Suppressor macrophage treated with lipopolysaccharide for 4 hours (primary cell): ENCODE measurements at regions not wholly inside any gene's neighbourhood (a gene's known extent, or its start where the extent isn't known, plus 50 kb on each side); places are given as distances from the start of the nearest gene placed in this dataset.
"Not testable (repeated sequence)": the region's sequence is repeated elsewhere in the genome, so short reads cannot be mapped to it uniquely, and the experiment has no call there.

Experiments used
- DNase-seq: peaks from one replicate; pipeline ENCODE4 v3.0.0-alpha.2; 2020

DNA sequence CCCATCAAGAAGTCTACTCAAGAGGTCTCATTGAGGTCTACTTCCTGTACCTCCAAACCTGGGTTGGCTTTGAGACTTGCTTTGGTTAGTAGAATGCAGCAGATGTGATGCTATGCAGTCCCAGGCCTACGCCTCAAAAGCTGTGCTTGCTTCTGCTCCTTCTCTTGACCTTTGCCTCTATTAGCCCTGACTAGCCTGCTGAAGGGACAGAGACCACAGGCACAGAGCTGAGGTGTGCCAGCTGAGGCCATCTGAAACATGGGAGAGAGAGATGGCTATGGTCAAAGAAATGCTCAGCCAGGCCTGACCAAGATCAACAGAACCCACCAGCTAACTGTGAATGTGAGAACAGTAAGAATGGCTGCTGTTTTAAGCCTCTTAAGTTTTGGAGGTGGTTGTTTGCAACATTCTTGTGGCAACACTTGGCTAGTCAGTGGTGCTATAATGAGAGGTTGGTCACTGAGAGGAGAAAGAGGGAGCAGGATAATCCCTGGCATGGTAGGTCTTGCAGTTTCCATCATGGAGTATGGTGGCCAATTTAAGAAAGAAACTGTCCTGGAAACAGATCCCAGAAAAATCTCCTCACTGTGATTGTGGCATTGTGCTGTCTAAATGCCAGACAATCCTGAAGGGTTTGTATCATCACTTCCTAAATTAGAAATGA lies 176.1 kb upstream of the PHYHIPL start:
- DNase-seq, result no peak

DNA sequence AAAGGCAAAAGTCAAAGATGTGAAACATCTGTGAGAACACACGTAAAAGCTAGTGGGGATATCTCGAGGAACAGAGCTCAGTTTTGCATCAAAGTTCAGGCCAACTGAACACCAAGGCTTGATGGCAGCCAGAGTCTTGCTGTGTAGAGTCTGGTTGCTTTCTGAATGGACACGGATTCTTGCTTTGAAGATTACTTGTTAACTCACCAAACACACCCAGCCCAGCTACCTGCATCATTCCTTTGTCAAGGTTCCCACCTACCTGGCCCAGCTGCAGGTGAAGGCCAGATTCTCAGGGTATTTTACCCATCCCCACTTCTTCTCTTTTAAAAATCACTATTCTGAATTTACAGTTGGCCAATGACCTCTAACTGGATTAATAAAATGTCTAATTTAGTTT lies 174.4 kb upstream of the PHYHIPL start:
- no peak for DNase-seq

DNA sequence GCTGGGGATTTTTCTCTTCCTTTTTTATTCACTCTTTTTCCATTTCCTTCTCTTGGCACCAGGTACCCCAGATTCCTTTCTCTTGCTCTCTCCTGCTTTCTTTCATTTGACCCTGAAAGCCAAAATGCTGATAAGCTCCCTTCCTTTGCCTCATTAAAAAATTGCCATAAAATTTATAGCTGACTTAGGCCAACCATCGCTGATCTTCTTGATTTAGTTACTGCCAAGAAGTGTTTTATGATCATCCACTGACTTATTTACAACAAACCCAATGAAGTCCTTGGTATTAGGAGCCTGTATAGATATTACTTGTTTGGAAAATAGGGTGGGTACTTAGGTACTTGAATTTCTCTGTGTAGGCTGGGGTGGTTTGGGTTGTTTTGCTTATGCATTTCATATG lies 173.2 kb upstream of the PHYHIPL start:
- DNase-seq, result no peak

- DNase-seq, result no peak
Measured at GRCh38 chr10:59004392-59004791, 172.1 kb upstream of the PHYHIPL start.

DNA sequence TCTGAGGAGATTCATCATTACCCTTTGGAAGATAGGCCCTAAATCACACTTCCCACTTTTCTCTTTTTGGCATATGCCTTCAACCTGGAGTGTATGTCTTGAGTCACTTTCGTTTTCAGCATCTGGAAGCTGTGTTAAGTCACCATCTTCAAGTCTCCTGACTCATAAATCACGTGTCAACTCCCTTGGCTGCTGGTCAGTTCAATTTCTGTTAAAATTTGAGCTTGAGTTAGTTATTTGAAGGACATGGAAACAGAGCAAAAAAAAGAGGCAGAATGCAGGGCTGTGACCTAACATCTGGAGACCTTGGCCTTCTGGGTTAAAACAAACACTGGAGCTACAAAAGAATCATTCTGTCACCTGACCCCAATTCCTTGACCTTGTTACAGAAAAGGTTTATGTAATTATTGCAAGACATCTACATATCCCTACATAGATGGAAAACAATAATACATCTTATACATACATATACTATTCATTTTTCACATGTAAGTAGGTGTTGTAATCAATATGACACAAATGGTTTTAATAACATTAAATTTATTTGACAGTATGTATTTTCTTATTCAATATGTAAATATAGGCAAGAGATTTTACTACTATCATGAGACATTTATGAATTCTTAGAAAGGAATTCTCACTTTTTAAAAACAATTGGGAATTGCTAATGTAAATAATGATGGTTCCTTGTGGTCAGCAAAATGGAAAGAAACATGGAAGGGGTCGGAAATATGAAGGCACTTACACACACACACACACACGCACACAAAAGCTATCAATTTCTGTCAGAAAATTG lies 169.7 kb upstream of the PHYHIPL start:
- peak; percentile 29 for DNase-seq

GRCh38 chr10:59007307-59008025 lies 169.0 kb upstream of the PHYHIPL start:
- no peak for DNase-seq

DNA sequence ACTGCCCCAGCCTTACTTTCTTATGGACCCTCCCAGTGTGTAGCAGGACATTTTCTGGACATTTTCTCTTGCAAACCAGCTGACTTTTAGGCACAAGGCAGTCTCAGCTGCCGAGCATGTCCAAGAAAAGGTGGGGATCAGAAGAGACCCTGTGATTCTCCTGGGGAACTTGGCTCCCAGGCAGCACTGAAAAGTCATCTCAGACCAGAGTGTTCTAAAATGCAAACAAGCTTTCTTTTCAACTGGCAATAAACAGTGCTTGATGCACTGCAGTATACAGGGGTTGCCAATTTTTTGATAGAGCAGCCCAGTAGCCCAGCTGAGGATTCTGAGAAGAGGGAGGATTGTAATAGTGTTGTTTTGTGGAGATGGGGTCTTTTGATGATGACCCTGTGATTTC lies 168.0 kb upstream of the PHYHIPL start:
- DNase-seq, result no peak

DNA sequence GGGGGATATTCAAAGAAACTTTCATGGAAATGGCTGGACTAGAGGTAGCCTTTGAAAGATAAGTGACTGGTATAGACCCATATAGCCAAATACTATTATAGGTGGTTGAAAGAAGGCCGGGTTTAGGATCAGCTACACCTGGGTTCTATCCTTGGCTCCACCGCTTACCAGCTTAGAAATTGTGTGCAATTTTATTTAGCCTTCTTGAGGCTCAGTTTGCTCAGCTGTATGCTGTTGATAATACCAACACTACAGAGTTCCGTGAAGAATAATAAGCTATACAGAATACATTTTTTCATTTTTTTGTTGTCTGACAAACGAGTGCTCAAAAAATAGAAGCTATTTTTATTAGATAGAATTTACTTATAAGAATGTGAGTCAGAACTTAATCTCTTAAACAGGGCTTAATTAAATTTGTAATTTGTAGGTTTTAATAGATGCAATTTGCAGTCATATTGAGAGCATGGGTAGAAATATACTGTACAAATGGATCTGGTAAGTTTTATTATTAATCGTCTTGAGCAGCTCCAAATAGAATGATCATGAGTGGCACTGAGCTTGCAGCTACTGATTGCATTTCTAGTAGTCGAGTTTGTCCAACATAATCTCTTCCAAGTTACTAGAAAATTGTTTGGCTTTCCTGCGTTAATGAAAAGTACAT lies 164.3 kb upstream of the PHYHIPL start:
- DNase-seq, result no peak

DNA sequence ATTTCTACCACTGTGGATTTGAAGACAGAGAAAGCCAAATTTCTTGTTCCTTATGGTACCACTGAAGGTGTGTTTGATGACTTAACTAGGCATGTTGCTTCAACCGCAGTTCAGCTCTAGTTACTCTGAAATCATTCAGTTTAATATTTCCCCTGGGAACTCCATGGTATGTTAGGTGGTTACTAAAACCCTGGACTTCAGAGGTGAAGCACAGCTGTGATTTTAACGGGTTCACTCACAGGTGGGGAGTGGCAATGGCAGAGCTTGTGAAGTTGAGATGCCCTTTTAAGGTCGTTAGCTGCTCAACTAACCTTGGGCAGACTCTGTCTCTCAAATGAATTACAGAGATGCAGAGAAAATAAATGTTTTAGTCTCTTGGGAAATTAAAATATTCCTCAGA lies 163.6 kb upstream of the PHYHIPL start:
- no peak for DNase-seq

DNA sequence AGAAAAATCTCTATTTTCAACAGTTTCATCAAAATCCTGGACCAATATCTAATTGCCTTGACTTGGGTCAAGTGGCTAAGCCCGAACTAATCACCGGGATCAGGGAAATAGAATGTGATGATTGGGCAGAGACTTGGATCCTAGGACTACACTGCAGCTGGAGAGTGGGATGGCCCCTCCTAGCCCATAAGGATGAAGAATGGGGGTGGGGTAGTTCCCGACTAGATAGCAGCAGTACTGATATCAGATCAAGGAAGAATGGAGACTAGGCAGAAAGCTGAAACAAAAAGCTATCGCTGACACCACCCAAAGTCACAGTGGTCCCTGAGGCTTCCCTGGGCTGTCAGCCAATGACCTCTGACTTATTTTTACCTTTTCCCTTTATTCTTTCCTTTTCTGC lies 160.4 kb upstream of the PHYHIPL start:
- no peak for DNase-seq

- no peak for DNase-seq
Measured at GRCh38 chr10:59018977-59019376, 157.5 kb upstream of the PHYHIPL start.

DNA sequence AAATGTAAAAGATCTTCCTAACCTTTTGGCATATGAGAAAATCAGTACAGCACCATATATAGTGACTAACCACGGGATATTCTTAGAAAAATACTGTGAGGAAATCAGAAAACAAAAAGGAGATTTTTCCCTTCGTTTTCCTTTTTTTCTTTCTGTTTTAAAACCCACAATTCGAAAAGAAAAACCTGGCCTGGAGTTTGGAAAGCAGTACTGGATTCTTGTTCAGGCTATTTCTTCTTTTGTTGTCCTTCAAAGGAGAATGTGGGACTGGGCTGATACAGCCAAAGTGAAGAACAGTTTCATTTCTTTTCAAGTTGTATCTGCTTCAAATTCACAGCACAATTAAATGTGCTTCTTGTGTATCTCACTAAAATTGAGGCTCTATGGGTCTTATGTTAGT lies 156.8 kb upstream of the PHYHIPL start:
- no peak for DNase-seq

DNA sequence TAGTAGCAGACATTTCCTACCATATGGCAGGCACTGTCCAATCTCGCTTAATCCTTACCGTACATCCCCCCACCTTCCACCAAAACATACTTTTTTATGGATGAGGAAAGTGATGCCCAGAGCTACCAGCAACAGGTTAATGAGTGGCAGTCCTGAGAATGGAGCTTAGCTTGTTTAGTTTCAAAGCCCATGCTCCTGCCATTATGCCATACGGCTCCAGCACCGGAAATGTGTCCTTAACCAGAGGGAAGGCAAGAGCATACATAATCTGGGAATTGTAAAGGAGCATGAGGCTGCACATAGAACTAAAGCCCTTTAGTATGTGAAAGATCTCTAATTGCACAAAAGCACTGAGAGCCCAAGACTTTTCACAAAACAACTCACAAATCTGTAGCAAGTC lies 155.9 kb upstream of the PHYHIPL start:
- no peak for DNase-seq

DNA sequence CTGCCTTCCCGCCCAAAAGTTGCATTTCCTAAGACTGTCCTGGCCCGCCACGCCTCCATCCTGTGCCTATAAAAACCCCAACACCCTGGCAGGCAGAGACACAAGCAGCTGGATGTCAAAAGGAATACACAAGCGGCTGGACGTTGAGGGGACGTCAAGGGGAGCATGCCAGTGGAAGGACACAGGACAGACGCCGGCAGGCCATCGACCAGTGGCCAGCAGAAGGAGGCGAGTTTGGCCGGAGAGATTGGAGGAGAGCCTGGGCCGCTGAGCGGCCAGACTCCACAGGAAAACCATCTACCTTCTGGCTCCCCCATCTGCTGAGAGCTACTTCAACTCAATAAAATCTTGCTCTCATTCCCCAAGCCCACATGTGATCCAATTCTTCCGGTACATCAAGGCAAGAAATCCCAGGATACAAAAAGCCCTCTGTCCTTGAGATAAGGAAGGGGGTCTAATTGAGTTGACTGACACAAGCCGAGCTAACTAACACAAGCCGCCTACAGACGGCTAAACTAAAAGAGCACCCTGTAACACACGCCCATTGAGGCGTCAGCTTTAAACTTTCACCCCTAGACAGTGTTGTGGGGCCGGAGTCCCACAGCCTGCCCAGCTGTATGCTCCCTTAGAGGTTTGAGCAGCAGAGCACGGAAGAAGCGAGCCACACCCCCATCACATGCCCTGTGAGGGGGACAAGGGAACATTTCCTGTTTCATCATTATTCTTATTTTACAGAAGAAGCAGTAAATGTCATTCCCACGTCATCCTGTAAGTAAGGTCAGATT lies 150.3 kb upstream of the PHYHIPL start:
- no peak for DNase-seq

DNA sequence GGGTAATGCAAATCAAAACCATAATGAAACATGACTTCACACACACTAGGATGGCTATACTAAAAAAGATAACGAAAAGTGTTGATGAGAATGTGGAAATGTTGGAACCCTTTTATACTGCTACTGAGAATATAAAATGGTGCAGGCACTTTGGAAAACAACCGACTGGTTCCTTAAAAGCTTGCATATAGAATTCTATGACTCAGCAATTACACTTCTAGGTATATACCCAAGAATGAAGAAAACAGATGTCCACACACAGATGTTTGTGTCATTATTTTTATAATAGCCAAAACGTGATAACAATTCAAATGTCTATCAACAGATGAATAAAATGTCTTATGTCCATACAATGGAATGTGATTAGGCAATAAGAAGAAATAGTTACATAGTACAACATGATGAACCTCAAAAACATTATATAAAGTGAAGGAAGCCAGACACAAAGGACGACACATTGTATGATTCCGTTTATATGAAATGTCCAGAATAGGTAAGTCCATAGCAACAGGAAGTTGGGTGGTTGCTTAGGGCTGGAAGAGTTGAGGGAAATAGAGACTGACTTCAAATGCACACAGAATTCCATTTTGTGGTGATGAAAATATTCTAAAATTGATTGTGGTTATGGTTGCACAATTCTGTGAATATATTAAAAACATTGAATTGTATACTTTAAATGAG lies 148.3 kb upstream of the PHYHIPL start:
- no peak for DNase-seq

DNA sequence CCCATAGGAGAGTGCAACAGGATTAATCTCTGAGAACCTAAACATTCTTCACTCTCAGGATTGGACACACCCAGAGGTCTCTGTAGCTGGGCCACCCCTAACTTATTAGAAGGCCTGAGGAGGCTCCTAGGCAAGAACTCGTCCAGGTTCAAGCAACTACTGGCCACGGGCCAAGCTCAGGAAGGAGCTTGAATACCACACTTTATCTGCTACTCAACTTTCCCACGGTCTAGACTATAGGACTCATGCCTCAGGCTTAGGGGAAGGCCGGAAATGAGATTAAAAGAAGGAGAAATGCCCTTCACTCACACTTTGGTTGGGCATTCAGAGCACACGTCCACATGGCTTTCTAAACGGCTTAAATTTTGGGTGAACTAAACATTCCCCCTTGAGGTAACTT lies 142.8 kb upstream of the PHYHIPL start:
- DNase-seq, result no peak

DNA sequence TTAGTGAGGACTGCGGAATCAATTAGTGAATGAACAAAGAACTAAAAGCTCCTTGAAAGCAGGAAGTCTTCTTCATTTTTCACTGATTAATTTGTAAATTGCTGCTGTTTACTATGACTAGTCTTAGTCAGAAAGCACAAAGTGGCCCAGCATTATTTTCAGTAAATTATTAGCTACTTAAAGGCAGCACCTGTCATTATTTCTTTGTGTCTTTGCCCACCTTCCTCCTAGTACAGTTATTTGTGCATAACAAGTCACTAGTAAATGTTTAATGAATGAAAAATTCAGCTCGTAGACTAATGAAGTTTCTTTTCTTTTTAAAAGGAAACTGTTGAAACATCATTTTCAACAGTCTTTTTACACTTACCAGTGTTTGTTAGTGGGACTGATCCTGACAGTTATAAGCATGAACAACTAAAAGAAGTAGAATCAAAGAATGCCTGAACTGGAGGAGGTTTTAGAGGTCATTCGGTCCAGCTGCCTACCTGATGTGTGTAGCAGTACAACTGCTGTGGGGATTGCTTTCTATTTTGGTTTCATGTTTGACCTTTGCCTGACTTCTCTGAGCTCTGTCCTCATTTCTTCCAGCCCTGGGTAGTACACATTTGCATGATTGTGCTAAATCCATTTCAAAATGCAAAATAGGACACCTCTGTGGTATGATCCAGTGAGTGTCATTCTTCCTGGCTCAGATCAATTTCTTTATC lies 140.0 kb upstream of the PHYHIPL start:
- DNase-seq, result no peak

GRCh38 chr10:59037018-59037389 lies 139.4 kb upstream of the PHYHIPL start:
- no peak for DNase-seq

DNA sequence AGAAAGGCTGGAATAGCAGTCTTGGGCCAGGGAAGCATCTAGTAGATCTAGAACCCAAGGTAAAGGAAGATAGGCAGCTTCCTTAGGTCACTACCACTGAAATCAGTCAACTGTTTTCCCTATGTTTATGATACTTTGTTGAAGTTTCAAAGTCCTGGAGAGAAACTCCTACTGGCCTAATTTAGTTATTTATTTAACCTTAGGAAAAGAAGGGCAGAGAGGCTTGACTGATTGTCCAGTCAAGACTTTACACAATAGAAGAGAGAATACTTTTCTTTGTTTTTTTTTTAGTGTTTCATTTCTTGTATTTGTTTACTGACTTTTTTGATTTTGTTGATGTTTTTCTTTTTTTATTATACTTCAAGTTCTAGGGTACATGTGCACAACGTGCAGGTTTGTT lies 138.9 kb upstream of the PHYHIPL start:
- no peak for DNase-seq

- not testable (repeated sequence) for DNase-seq
Measured at GRCh38 chr10:59043358-59043757, 133.1 kb upstream of the PHYHIPL start.

- DNase-seq, result no peak
Measured at GRCh38 chr10:59047180-59047579, 129.3 kb upstream of the PHYHIPL start.
